Ascending aorta (tissue), 2 donors: ENCODE measurements at regions not wholly inside any gene's neighbourhood (a gene's known extent, or its start where the extent isn't known, plus 50 kb on each side); places are given as distances from the start of the nearest gene placed in this dataset.

Source experiments
- DNase-seq, 2 donors: peaks; one replicate each; pipeline ENCODE4 v3.0.0-alpha.2; 2019; ENCODE audit warnings: low spot score in 2 of 2
- H3K27ac ChIP-seq, 2 donors: fragments of 200-600 bp; sonication (generic); one replicate each; pipeline ENCODE4 v1.5.1; 2016 to 2017; ENCODE audit warnings: mild to moderate bottlenecking in 1 of 2
- H3K27me3 ChIP-seq: fragments of 200-600 bp; sonication (generic); one replicate; pipeline ENCODE4 v1.5.1; 2017
- H3K36me3 ChIP-seq, 2 donors: fragments of 200-600 bp; sonication (generic); one replicate each; pipeline ENCODE4 v1.5.1; 2016
- H3K4me1 ChIP-seq, 2 donors: fragments of 200-600 bp; sonication (generic); one replicate each; pipeline ENCODE4 v1.5.1; 2016 to 2017; ENCODE audit warnings: mild to moderate bottlenecking in 1 of 2
- H3K4me3 ChIP-seq, 2 donors: fragments of 200-600 bp; sonication (generic); one replicate each; pipeline ENCODE4 v1.5.1; 2016 to 2017; ENCODE audit warnings: mild to moderate bottlenecking in 1 of 2
- H3K9me3 ChIP-seq, 2 donors: fragments of 200-600 bp; sonication (generic); one replicate each; pipeline ENCODE4 v1.5.1; 2016
- intact Hi-C: fragments of 100-400 bp; cut with DNase I; formaldehyde crosslinking; loops from one replicate; pipeline ENCODE4 v1.15.1; 2023
- TF ChIP-seq, protein P1 (sequence below), 3 experiments: fragments of 200-600 bp in 2 of 3; fragments of 450-650 bp in 1 of 3; sonication (generic) in 2 of 3; IDR thresholded peaks; one replicate each; pipeline ENCODE4 v1.5.1; 2016 to 2019; ENCODE audit warnings: antibody characterized with exemption in 3 of 3, mild to moderate bottlenecking in 1 of 3, moderate library complexity in 1 of 3

GRCh38 chr4:41838590-41838989 lies 90.1 kb upstream of the PHOX2B start:
- no peaks in the 10 kb centered on the region for H3K4me1 ChIP-seq
- intact Hi-C loops = no loop called here
- TF ChIP-seq, protein P1, sequence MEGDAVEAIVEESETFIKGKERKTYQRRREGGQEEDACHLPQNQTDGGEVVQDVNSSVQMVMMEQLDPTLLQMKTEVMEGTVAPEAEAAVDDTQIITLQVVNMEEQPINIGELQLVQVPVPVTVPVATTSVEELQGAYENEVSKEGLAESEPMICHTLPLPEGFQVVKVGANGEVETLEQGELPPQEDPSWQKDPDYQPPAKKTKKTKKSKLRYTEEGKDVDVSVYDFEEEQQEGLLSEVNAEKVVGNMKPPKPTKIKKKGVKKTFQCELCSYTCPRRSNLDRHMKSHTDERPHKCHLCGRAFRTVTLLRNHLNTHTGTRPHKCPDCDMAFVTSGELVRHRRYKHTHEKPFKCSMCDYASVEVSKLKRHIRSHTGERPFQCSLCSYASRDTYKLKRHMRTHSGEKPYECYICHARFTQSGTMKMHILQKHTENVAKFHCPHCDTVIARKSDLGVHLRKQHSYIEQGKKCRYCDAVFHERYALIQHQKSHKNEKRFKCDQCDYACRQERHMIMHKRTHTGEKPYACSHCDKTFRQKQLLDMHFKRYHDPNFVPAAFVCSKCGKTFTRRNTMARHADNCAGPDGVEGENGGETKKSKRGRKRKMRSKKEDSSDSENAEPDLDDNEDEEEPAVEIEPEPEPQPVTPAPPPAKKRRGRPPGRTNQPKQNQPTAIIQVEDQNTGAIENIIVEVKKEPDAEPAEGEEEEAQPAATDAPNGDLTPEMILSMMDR (IDR thresholded peaks at IDR 0.05) = no peak
- no peaks in the 10 kb centered on the region for H3K36me3 ChIP-seq
- H3K27ac ChIP-seq = no peak overlapping the region
- no peak for DNase-seq
- no peaks in the 10 kb centered on the region for H3K9me3 ChIP-seq
- H3K27me3 ChIP-seq = no peaks in the 10 kb centered on the region
- no peak overlapping the region for H3K4me3 ChIP-seq

GRCh38 chr4:41835321-41835995 lies 86.9 kb upstream of the PHOX2B start:
- Histone ChIP-seq H3K4me1 (no peaks in the 10 kb centered on the region), H3K4me3 (no peak overlapping the region), H3K27ac (no peak overlapping the region), H3K27me3 (no peaks in the 10 kb centered on the region), H3K9me3 (no peaks in the 10 kb centered on the region), H3K36me3 (no peaks in the 10 kb centered on the region)
- intact Hi-C loops = no loop called here
- DNase-seq = no peak
- TF ChIP-seq, protein P1 (IDR thresholded peaks at IDR 0.05) = no peak

- intact Hi-C loops = no loop called here
- Histone ChIP-seq H3K4me1 (no peaks in the 10 kb centered on the region), H3K4me3 (no peak overlapping the region), H3K27me3 (no peaks in the 10 kb centered on the region), H3K9me3 (no peaks in the 10 kb centered on the region), H3K36me3 (no peaks in the 10 kb centered on the region), H3K27ac (no peak overlapping the region)
- TF ChIP-seq, protein P1 (IDR thresholded peaks at IDR 0.05) = no peak
- DNase-seq = no peak
These were observed 84.4 kb upstream of the PHOX2B start for GRCh38 chr4:41832961-41833360.

- Histone ChIP-seq H3K4me3 (no peak overlapping the region), H3K27ac (no peak overlapping the region), H3K27me3 (no peaks in the 10 kb centered on the region), H3K9me3 (no peaks in the 10 kb centered on the region), H3K4me1 (no peaks in the 10 kb centered on the region), H3K36me3 (no peaks in the 10 kb centered on the region)
- intact Hi-C loops = no loop called here
- no peak for DNase-seq
- TF ChIP-seq, protein P1 (IDR thresholded peaks at IDR 0.05) = no peak
These were observed 73.8 kb upstream of the PHOX2B start for GRCh38 chr4:41822325-41822724.

DNA sequence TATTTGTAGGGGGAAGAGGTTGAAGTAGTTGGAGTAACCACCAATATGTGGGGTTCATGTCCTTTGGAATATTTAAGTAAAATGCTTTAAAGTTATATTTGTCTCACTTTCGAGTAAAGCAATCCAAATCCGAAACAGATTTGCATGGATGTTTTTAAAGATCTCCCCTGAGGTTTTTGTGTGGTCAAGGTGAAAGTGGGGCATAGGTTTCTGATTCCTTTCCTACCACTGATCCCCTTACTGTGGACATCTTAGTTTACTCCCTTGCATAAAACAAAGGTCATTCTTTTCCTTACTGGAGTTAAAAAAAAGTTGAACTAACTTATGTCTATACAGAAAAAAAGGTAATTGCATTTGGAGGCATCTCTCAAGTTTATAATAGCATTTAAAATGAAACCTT lies 71.9 kb upstream of the PHOX2B start:
- no peaks in the 10 kb centered on the region for H3K4me1 ChIP-seq
- TF ChIP-seq, protein P1 (IDR thresholded peaks at IDR 0.05) = no peak
- intact Hi-C loops = no loop called here

DNA sequence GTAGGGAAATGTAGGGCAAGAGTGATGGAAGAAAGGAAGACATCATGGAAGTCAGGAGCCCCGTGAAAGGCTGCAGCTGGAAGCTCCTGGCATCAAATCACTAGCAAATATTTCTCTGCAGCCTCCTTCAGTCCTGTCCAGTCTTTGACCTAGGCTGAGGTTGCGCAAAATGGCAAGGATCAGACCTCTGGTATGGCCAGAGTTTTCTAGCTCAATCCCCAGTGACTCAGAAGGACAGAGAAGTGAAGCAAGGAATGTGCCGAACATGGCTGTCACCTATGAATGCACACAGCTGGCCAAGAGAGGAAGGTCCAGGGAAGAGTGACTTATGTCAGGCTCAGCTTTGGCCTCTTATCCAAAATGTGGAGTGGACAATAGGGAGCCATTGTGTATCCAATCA lies 71.1 kb upstream of the PHOX2B start:
- intact Hi-C loops = no loop called here
- Histone ChIP-seq H3K4me3 (no peak overlapping the region), H3K27me3 (no peaks in the 10 kb centered on the region), H3K9me3 (no peaks in the 10 kb centered on the region), H3K36me3 (no peaks in the 10 kb centered on the region), H3K27ac (no peak overlapping the region), H3K4me1 (no peaks in the 10 kb centered on the region)
- TF ChIP-seq, protein P1 (IDR thresholded peaks at IDR 0.05) = no peak
- no peak for DNase-seq

More for the DNA sequence above, 71.9 kb upstream of the PHOX2B start:
- Histone ChIP-seq H3K9me3 (no peaks in the 10 kb centered on the region), H3K27me3 (no peaks in the 10 kb centered on the region), H3K27ac (no peak overlapping the region), H3K36me3 (no peaks in the 10 kb centered on the region), H3K4me3 (no peak overlapping the region)
- no peak for DNase-seq
